Loucy (cell line): ENCODE measurements at regions not wholly inside any gene's neighbourhood (a gene's known extent, or its start where the extent isn't known, plus 50 kb on each side); places are given as distances from the start of the nearest gene placed in this dataset.

Experiments used
- H2AFZ ChIP-seq: fragments of 200-600 bp; sonication (generic); 2 replicates; pipeline ENCODE4 v1.6.0; 2016; ENCODE audit warnings: antibody characterized with exemption, mild to moderate bottlenecking, low read length, moderate library complexity
- H3F3A ChIP-seq: fragments of 200-600 bp; 2 replicates; pipeline ENCODE4 v1.6.0; 2016; ENCODE audit warnings: antibody characterized with exemption, low read depth, mild to moderate bottlenecking
- H3K27me3 ChIP-seq: fragments of 200-600 bp; sonication (generic); 2 replicates; pipeline ENCODE4 v1.6.1; 2014; ENCODE audit warnings: low read length, mild to moderate bottlenecking; ENCODE audit not compliant: insufficient read depth, poor library complexity, severe bottlenecking
- H3K36me3 ChIP-seq: fragments of 200-600 bp; sonication (generic); 2 replicates; pipeline ENCODE4 v1.6.1; 2016; ENCODE audit warnings: low read length; ENCODE audit not compliant: insufficient read depth
- H3K4me1 ChIP-seq: fragments of 200-600 bp; sonication (generic); 2 replicates; pipeline ENCODE4 v1.5.1; 2014; ENCODE audit warnings: low read length, mild to moderate bottlenecking; ENCODE audit not compliant: insufficient read depth, poor library complexity, severe bottlenecking
- H3K4me2 ChIP-seq: fragments of 200-600 bp; sonication (generic); 2 replicates; pipeline ENCODE4 v1.6.0; 2014; ENCODE audit warnings: antibody characterized with exemption, low read length, low read depth, mild to moderate bottlenecking; ENCODE audit not compliant: poor library complexity, severe bottlenecking
- H3K4me3 ChIP-seq: fragments of 200-600 bp; sonication (generic); 2 replicates; pipeline ENCODE4 v1.5.1; 2014; ENCODE audit warnings: low read length, mild to moderate bottlenecking, mixed read lengths; ENCODE audit not compliant: poor library complexity, severe bottlenecking
- H3K79me2 ChIP-seq: fragments of 200-600 bp; sonication (generic); 2 replicates; pipeline ENCODE4 v1.6.1; 2014; ENCODE audit warnings: low read length; ENCODE audit not compliant: insufficient read depth
- H3K9ac ChIP-seq: fragments of 200-600 bp; sonication (generic); 2 replicates; pipeline ENCODE4 v1.6.0; 2014; ENCODE audit warnings: mild to moderate bottlenecking, low read depth, low read length, moderate library complexity; ENCODE audit not compliant: poor library complexity, severe bottlenecking
- H3K9me2 ChIP-seq: fragments of 200-600 bp; sonication (generic); replicated peaks from 2 replicates; pipeline ENCODE4 v1.6.1; 2016; ENCODE audit warnings: low read depth, low read length, mixed read lengths
- H3K9me3 ChIP-seq: fragments of 200-600 bp; sonication (generic); 2 replicates; pipeline ENCODE4 v1.6.1; 2014; ENCODE audit warnings: mild to moderate bottlenecking, antibody characterized with exemption, low read length, low read depth; ENCODE audit not compliant: insufficient read depth
- H4K20me1 ChIP-seq: fragments of 200-600 bp; sonication (generic); 2 replicates; pipeline ENCODE4 v1.6.0; 2014; ENCODE audit warnings: antibody characterized with exemption, low read length, mild to moderate bottlenecking; ENCODE audit not compliant: insufficient read depth, poor library complexity, severe bottlenecking
- EZH2phosphoT487 ChIP-seq: fragments of 200-600 bp; IDR thresholded peaks from 2 replicates; pipeline ENCODE4 v1.6.1; 2018; ENCODE audit warnings: antibody characterized with exemption, mild to moderate bottlenecking, moderate library complexity, borderline replicate concordance
- TF ChIP-seq, protein P1 (sequence below): fragments of 200-600 bp; sonication (generic); conservative IDR thresholded peaks from 2 replicates; pipeline ENCODE4 v1.5.1; 2014; ENCODE audit warnings: mild to moderate bottlenecking, antibody characterized with exemption, low read length

DNA sequence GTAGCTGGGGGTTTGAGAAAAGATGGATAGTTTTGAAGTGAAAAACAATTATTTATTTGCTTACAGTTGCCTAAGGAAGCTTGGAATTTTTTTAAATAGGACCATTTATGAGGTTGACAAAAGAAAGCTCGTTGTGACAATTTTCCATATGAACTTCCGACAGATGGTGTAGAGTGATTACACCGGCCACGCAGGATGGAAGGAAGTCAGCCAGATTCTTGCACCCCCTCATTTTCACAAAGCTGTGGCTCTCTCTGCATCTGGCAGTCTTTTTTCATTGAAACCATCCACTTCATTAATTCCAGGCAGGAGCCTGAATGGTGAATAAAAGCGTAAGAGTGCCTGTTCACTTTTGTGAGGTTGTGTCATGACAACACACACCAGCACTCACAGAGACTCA lies 1284.1 kb downstream of the AACS start:
- H3K27me3 ChIP-seq, result no peaks in the 10 kb centered on the region
- H2AFZ ChIP-seq, result no peak overlapping the region
- H3K4me2 ChIP-seq, result no peak overlapping the region
- no peaks in the 10 kb centered on the region for H3K9me2 ChIP-seq
- H3K79me2 ChIP-seq, result no peaks in the 10 kb centered on the region
- no peaks in the 10 kb centered on the region for H3F3A ChIP-seq
- TF ChIP-seq EZH2phosphoT487, result no peak
- TF ChIP-seq, protein P1, sequence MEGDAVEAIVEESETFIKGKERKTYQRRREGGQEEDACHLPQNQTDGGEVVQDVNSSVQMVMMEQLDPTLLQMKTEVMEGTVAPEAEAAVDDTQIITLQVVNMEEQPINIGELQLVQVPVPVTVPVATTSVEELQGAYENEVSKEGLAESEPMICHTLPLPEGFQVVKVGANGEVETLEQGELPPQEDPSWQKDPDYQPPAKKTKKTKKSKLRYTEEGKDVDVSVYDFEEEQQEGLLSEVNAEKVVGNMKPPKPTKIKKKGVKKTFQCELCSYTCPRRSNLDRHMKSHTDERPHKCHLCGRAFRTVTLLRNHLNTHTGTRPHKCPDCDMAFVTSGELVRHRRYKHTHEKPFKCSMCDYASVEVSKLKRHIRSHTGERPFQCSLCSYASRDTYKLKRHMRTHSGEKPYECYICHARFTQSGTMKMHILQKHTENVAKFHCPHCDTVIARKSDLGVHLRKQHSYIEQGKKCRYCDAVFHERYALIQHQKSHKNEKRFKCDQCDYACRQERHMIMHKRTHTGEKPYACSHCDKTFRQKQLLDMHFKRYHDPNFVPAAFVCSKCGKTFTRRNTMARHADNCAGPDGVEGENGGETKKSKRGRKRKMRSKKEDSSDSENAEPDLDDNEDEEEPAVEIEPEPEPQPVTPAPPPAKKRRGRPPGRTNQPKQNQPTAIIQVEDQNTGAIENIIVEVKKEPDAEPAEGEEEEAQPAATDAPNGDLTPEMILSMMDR, result no peak
- H3K9ac ChIP-seq, result no peak overlapping the region
- H3K9me3 ChIP-seq, result no peaks in the 10 kb centered on the region; the same call in 1 of the 2 replicates
- H3K4me3 ChIP-seq, result no peak overlapping the region
- H4K20me1 ChIP-seq, result no peaks in the 10 kb centered on the region
- no peaks in the 10 kb centered on the region for H3K4me1 ChIP-seq
- H3K36me3 ChIP-seq, result no peaks in the 10 kb centered on the region

DNA sequence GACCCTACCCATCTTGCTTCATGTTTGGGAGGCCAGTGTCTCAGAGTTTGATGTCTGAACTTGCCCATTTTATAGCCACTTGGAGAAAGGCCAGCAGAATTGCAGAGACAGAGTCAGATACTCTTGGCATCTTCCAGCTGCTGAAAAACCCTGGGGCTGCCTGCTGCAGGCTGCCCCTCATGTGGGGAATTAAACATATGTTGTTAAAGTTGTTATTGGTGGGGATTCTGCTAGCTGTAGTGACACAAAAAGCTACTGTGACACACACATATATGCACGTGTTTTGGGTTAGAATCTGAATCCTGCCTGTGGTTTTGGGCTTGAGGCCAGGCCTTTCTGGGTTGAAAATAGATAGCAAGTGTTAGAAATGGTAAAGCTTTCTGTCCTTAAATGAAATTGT lies 1288.4 kb downstream of the AACS start:
- TF ChIP-seq, protein P1, result no peak
- TF ChIP-seq EZH2phosphoT487, result no peak
- H3K36me3 ChIP-seq, result no peaks in the 10 kb centered on the region
- H2AFZ ChIP-seq, result no peak overlapping the region
- no peaks in the 10 kb centered on the region for H3K9me2 ChIP-seq
- no peaks in the 10 kb centered on the region for H4K20me1 ChIP-seq
- no peaks in the 10 kb centered on the region for H3K27me3 ChIP-seq
- no peaks in the 10 kb centered on the region for H3F3A ChIP-seq
- no peaks in the 10 kb centered on the region for H3K4me1 ChIP-seq
- no peak overlapping the region for H3K4me2 ChIP-seq
- no peaks in the 10 kb centered on the region; the same call in 1 of the 2 replicates for H3K9me3 ChIP-seq
- no peak overlapping the region for H3K4me3 ChIP-seq
- H3K9ac ChIP-seq, result no peak overlapping the region
- no peaks in the 10 kb centered on the region for H3K79me2 ChIP-seq

DNA sequence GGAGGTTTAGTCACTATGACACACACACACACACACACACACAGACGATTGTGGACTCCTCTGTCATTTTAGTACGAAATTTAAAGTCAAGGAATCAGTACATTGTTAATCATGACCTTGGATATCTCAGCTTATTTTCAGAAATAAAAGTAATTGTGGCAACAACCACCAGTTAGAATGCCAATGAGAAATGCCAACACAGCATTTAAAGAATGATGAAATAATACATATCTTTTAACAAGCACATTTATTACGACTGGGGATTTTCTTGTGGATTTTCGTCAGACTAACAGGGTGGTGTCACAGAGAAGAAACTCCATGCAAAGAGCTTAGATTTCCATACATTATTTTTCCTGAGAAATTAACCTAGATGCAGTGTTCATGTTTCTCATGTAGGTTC lies 1289.4 kb downstream of the AACS start:
- Histone ChIP-seq H2AFZ (no peak overlapping the region), H3K4me2 (no peak overlapping the region), H3K27me3 (no peaks in the 10 kb centered on the region), H3K9me2 (no peaks in the 10 kb centered on the region), H3K9ac (no peak overlapping the region), H3F3A (no peaks in the 10 kb centered on the region), H3K9me3 (no peaks in the 10 kb centered on the region; the same call in 1 of the 2 replicates), H3K4me3 (no peak overlapping the region), H3K36me3 (no peaks in the 10 kb centered on the region), H3K4me1 (no peaks in the 10 kb centered on the region), H3K79me2 (no peaks in the 10 kb centered on the region), H4K20me1 (no peaks in the 10 kb centered on the region)
- TF ChIP-seq, protein P1, result no peak
- no peak for TF ChIP-seq EZH2phosphoT487
